ENCODE measurements at regions not wholly inside any gene's neighbourhood (a gene's known extent, or its start where the extent isn't known, plus 50 kb on each side); places are given as distances from the start of the nearest gene placed in this dataset.

GRCh38 chr7:115233809-115234208 lies 311.9 kb downstream of the MDFIC start (continued):
- TF ChIP-seq TCFL5 (CRISPR knock-in tag; conservative IDR thresholded peaks at IDR 0.05) (no peak), RBBP5 (IDR thresholded peaks at IDR 0.05; ENCODE audit: borderline replicate concordance, insufficient read depth, low read length, poor library complexity, severe bottlenecking) (no peak), USF2 (CRISPR knock-in tag; IDR thresholded peaks at IDR 0.05) (no peak), IRF2 (CRISPR knock-in tag; IDR thresholded peaks at IDR 0.05) (no peak)

GRCh38 chr7:115232041-115232440 lies 310.1 kb downstream of the MDFIC start:
- in situ Hi-C loops (cut with MboI) (no loop called here), intact Hi-C loops (cut with micrococcal nuclease) (no loop called here)
- no peaks in the 10 kb centered on the region for H3K9me1 ChIP-seq (ENCODE audit: control insufficient read depth, insufficient read depth, low read length)
- 0% methylated on average over 3 of the region's 3 CpGs for WGBS (ENCODE audit: insufficient coverage, low coverage, missing lambda C conversion rate)
- H2AFZ ChIP-seq (ENCODE audit: low read depth, low read length): no peak overlapping the region
- no peaks in the 10 kb centered on the region for H3K4me1 ChIP-seq (replicated peaks in 1 of 2; ENCODE audit: control insufficient read depth in 2 of 2, insufficient read depth in 2 of 2, low read length in 2 of 2)
- CTCF ChIA-PET (ENCODE audit: low intra/inter-chr PET ratio): no interaction called here
- H3K4me2 ChIP-seq (ENCODE audit: insufficient read depth, low read length): no peak overlapping the region
- DNase-seq (ENCODE audit: extremely low read depth in 1 of 4, low spot score in 3 of 4) (no peak), FAIRE-seq (no peak), ATAC-seq (no peak)
- H3K36me3 ChIP-seq (ENCODE audit: control insufficient read depth, insufficient read depth, low read length): no peaks in the 10 kb centered on the region
- H3K9ac ChIP-seq (ENCODE audit: insufficient read depth in 1 of 2, low read depth in 2 of 2, low read length in 2 of 2): no peak overlapping the region
- no peak overlapping the region for H3K4me3 ChIP-seq
- H3K27me3 ChIP-seq (ENCODE audit: control insufficient read depth in 2 of 2, insufficient read depth in 2 of 2, low read length in 2 of 2): no peaks in the 10 kb centered on the region
- H3K27ac ChIP-seq (ENCODE audit: extremely low read depth, low read depth, low read length): no peak overlapping the region
- H4K20me1 ChIP-seq (replicated peaks; ENCODE audit: control insufficient read depth, insufficient read depth, low read length): no peaks in the 10 kb centered on the region
- H3K9me3 ChIP-seq (replicated peaks; ENCODE audit: control insufficient read depth, insufficient read depth, low read depth, low read length): peaks cover 5% of the 10 kb centered on the region
- POLR2A ChIA-PET: no interaction called here
- no TSS peak for BruUV-seq (replicated peaks)
- no peaks in the 10 kb centered on the region for H3K79me2 ChIP-seq (ENCODE audit: control insufficient read depth, insufficient read depth, low read length)
- TF ChIP-seq SMC3 (conservative IDR thresholded peaks at IDR 0.05; ENCODE audit: insufficient read depth, low read depth, low read length) (no peak), CREB3 (tag; conservative IDR thresholded peaks at IDR 0.05; ENCODE audit: low read depth) (no peak), GMEB1 (CRISPR knock-in tag; IDR thresholded peaks at IDR 0.05) (no peak), E2F3 (CRISPR knock-in tag; IDR thresholded peaks at IDR 0.05) (no peak), XRCC5 (IDR thresholded peaks at IDR 0.05; ENCODE audit: low read depth, low read length) (no peak), POLR2G (IDR thresholded peaks at IDR 0.05; ENCODE audit: low read depth, low read length) (no peak), ZNF324 (CRISPR knock-in tag; IDR thresholded peaks at IDR 0.05) (no peak), SP2 (IDR thresholded peaks at IDR 0.05; ENCODE audit: extremely low read depth, low read depth, low read length, poor library complexity, severe bottlenecking) (no peak), SMAD4 (CRISPR knock-in tag; conservative IDR thresholded peaks at IDR 0.05) (no peak), ZNF133 (CRISPR knock-in tag; IDR thresholded peaks at IDR 0.05) (no peak), NFXL1 (CRISPR knock-in tag; IDR thresholded peaks at IDR 0.05) (no peak), ZNF12 (CRISPR knock-in tag; IDR thresholded peaks at IDR 0.05) (no peak), KDM4B (IDR thresholded peaks at IDR 0.05; ENCODE audit: borderline replicate concordance in 2 of 2, low read depth in 1 of 2) (no peak), EWSR1 (IDR thresholded peaks at IDR 0.05; ENCODE audit: borderline replicate concordance, low read depth, partially characterized antibody) (no peak), EP400 (IDR thresholded peaks at IDR 0.05) (no peak), TARDBP (IDR thresholded peaks at IDR 0.05) (no peak)
